TTC549 (cell line): ENCODE measurements at regions not wholly inside any gene's neighbourhood (a gene's known extent, or its start where the extent isn't known, plus 50 kb on each side); places are given as distances from the start of the nearest gene placed in this dataset.
"Not testable (repeated sequence)": the region's sequence is repeated elsewhere in the genome, so short reads cannot be mapped to it uniquely, and the experiment has no call there.

Experiments
- FAIRE-seq: peaks from 2 replicates; lab custom pipeline; 2012; peaks lifted over from hg19 to GRCh38; lab: Jason Lieb, UNC

DNA sequence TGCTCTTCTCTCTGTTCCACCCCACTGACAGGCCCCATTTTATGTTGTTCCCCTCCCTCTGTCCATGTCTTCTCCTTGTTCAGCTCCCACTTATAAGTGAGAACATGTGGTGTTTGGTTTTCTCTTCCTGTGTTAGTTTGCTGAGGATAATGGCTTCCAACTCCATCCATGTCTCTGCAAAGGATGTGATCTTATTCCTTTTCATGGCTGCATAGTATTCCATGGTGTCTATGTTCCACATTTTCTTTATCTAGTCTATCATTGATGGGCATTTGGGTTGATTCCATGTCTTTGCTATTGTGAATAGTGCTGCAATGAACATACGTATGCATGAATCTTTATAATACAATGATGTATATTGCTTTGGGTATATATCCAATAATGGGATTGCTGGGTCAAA is 283.4 kb upstream of the HS3ST5 start:
- not testable (repeated sequence) for FAIRE-seq

DNA sequence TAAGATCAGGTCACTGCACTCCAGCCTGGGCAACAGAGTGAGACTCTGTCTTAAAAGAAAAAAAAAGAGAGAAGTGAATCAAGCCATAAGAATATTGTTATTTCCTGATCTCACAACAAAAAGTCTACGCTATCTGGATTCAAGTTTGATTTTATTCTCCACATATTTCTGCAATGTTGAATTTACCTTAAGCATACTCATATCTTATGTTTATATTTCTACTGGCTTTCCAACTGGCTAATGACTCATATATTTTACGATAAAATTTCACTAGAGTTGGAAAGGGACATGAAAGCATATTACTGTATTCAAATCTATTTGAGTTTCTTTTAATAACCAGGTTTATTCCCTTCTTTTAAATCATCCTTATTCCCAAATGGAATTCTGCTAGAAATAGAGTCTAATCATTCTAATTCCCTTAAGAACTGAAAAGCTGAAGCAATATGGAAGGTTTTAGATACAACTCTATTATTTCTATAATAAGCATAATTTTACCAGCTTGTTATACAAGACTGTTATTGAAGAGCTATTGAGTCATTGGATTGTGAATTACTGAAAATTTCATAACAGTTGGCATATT is 276.9 kb upstream of the HS3ST5 start:
- FAIRE-seq = no peak

- FAIRE-seq = no peak
Measured at GRCh38 chr6:114611696-114612095, 268.9 kb upstream of the HS3ST5 start.

- FAIRE-seq = no peak
Measured at GRCh38 chr6:114608091-114608490, 265.3 kb upstream of the HS3ST5 start.

DNA sequence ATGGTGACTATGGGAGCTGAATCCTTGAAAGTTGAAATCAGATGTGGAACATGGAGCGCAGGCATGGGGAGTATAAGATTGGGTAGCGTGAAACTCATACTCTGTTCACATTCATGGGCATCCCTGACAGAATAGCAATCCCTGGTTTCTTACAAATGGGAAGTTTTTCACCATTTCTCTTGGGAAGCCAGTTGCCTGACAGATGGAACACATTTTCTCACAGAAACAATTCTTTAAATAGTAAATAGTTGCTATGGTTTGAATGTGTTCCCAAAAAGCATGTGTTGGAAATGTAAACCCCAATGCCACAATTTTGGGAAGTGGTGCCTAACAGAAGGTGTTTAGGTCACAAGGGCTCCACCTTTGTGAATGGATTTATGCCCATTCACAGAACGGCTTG is 262.8 kb upstream of the HS3ST5 start:
- no peak for FAIRE-seq

DNA sequence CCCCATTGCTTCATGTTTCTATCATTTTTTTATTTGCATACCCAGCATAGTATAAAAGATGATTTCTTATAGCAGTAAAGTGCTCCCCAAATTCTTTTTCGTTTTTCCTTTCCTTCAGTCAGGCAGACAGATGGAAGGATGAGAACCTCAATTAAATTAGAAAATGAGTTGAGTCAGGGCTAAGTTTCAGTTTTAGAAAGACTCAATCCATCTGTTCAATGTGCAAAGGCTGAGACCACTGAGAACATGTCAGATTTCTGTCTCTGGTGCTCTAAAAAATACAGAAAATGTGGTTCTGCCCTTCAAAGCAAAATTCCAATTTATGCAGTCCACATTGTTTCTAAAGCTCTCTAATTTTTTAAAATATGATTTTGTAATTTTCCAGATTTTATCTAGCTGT is 257.6 kb upstream of the HS3ST5 start:
- FAIRE-seq = no peak

DNA sequence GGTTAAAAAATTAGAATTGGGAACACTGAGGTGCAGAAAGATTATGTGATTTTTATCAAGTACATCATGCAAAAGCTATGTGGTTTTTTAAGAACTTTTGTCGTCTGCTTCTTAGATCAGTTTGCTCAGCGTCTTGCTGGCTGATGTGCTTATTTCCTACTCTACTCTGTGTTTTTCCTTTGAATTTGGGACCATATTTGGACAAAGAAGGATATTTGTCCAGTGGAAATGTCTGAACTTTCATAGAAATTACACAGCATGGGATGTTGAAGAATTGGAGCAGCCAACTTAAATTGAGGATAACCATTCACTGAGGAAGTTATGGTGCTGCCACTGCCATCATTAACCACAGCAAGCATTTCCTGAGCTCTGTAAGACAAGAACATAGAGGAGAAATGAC is 252.8 kb upstream of the HS3ST5 start:
- no peak for FAIRE-seq

DNA sequence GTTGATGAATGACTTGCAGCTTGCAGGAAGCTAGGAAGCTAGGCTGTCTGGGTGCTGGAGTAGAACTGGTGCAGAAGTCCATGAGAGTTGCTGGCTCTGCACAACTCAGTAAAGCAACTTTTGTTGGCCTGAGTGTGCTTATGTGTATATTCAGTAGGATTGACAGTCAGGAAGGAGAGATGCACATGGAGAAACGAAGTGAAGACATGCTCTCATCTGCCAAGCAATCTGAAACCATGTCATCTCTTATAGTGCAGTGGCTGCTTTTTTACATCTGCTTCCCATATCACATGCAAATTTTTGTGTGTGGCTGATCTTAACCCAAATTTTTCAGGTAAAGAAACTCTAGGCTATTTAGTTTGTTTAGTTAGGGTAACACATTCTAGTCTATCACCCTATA is 252.4 kb upstream of the HS3ST5 start:
- FAIRE-seq = no peak

GRCh38 chr6:114592506-114592905 is 249.7 kb upstream of the HS3ST5 start:
- no peak for FAIRE-seq

GRCh38 chr6:114588726-114589125 is 245.9 kb upstream of the HS3ST5 start:
- no peak for FAIRE-seq

GRCh38 chr6:114586298-114586697 is 243.5 kb upstream of the HS3ST5 start:
- no peak for FAIRE-seq

- FAIRE-seq = no peak
Measured at GRCh38 chr6:114581293-114581692, 238.5 kb upstream of the HS3ST5 start.

DNA sequence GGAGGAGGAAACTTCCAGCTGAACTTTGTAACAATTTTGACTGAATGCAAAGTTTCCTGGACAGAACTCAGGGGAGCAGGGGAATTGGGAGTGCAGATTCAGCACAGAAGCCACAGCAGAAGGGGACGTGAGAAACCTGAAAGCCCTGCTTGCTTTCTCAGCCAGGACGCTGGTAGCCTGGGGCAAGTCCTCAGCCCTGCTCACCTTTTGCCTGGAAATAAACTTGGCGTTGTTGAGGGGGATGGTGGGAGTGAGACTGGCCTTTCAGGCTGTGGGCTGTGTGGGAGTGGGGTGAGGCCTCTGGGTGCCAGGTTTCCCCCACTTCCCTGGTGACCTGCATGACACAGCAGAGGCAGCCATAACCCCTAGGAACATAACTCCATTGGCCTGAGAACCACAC is 238.1 kb upstream of the HS3ST5 start:
- FAIRE-seq = no peak

DNA sequence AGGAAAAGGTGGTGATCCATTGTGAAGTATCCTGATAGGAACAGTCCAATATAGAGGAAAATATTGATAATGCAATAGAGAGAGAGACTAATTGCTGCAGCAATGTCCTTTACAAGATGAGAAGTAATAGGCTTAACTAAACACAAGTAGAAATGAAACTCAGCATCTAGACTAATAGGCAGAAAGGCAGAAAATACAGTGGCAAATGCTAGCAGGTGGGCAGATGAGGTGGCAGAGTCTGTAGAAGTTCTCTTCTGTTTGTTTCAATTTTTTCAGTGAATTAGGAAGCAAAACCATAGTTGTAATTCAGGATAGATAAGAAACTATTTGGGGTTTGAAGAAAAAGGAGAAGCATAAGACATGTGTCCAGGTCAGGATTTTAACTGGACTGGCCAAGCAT is 236.7 kb upstream of the HS3ST5 start:
- FAIRE-seq = no peak

DNA sequence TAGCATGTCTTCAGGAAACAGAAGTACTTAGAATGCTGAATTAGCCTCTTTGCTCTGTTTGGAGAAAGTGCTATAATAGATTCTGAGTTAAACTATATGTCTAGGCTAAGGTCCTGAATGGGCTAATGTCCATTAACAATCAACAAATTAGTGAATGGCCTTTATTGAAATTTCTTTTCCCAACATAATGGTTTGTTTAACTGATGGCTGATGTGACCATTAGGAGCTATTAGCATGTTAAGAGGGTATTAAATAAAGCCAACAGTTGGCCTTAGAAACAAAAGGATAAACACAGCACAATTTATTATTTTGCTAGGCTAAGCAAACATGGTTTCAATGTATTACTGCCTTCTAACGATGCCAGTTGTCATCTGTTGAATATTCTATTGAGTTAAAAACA is 234.3 kb upstream of the HS3ST5 start:
- FAIRE-seq = no peak

DNA sequence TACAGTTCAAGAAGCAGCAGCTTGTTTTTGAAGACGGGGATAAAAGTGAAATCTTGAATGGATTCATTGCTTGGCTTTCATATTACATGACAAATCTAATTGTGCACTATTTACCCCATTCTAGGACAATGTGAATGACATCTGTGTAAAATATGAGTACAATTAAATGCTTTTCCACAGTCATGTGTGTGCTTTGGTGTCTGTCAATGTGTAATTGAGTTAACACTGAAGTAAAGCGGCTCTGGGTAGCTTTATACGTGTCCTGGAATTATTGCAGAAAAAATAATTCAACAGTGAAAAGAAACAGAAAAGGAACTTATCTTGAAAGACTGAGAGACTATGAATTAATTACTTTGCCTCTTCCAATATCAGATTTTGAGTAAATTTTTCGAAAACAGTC is 233.5 kb upstream of the HS3ST5 start:
- FAIRE-seq = no peak

GRCh38 chr6:114569669-114570068 is 226.8 kb upstream of the HS3ST5 start:
- no peak for FAIRE-seq

DNA sequence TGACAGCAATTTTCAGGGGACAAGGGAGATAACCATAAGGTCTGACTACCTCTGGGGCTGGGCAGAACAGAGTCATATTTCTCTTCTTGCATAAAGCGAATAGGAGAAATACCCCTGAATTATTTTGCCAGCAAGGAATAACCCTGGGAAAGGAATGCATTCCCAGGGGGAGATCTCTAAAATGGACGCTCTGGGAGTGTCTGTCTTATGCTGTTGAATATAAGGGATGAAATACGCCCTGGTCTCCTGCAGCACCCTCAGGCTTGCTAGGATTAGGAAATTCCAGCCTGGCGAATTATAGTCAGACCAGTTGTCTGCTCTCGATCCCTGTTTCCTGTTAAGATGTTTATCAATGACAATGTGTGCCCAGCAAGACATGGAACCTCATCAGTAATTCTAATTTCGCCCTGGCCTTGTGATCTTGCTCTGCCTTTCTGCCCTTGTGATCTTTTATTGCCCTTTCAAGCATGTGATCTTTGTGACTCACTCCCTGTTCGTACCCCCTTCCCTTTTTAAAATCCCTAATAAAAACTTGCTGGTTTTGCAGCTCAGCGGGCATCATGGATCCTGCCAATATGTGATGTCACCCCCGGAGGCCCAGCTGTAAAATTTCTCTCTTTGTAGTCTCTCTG is 221.6 kb upstream of the HS3ST5 start:
- FAIRE-seq = no peak

GRCh38 chr6:114559419-114559818 is 216.6 kb upstream of the HS3ST5 start:
- FAIRE-seq = no peak

DNA sequence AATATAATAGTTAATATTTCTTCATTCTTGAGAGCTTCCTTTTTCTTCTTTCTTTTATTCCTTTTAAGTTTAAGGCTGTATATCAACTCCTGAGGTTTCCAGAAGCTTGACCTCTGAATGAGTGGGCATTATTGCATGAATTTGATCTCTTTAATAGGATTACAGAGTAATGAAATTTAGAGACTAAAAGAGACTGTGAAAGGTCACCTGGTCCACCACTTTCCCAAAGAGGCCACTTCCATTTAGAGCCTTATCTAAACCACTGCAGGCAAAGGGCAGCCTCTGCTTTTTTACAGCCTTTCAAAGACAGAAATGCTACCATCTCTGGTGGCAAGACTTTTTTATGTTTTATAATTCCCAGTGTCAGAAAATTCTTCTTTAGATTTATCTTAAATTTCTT is 215.3 kb upstream of the HS3ST5 start:
- no peak for FAIRE-seq

- FAIRE-seq = no peak
Measured at GRCh38 chr6:114556846-114557488, 214.1 kb upstream of the HS3ST5 start.

- FAIRE-seq = no peak
Measured at GRCh38 chr6:114550316-114550715, 207.5 kb upstream of the HS3ST5 start.

DNA sequence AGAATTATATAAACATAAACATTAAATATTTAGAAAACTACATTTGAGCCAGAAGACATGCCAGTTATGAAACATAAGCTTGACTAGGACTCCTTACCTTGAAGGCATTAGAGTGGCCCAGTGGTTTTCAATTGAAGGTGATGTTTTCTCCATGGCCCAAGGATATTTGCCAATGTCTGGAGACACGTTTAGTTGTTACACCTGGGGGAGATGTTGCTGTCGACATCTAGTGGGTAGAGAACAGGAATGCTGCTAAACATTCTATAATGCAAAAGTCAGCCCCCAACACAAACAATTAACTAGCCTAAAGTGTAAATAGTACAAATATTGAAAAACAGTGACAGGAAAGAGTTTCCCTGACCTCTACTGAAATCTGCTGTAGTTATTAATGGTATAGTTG is 200.9 kb upstream of the HS3ST5 start:
- FAIRE-seq = no peak

GRCh38 chr6:114541794-114542193 is 199.0 kb upstream of the HS3ST5 start:
- no peak for FAIRE-seq
